CD4-positive, alpha-beta T cell treated with Interleukin-15 for 1 hour (primary cell): ENCODE measurements at regions not wholly inside any gene's neighbourhood (a gene's known extent, or its start where the extent isn't known, plus 50 kb on each side); places are given as distances from the start of the nearest gene placed in this dataset.
"Not testable (repeated sequence)": the region's sequence is repeated elsewhere in the genome, so short reads cannot be mapped to it uniquely, and the experiment has no call there.

Experiments used
- DNase-seq: peaks from one replicate; pipeline ENCODE4 v3.0.0-alpha.2; 2020

- no peak for DNase-seq
Measured at GRCh38 chr6:47180633-47181032, 129.1 kb downstream of the TNFRSF21 start.

DNA sequence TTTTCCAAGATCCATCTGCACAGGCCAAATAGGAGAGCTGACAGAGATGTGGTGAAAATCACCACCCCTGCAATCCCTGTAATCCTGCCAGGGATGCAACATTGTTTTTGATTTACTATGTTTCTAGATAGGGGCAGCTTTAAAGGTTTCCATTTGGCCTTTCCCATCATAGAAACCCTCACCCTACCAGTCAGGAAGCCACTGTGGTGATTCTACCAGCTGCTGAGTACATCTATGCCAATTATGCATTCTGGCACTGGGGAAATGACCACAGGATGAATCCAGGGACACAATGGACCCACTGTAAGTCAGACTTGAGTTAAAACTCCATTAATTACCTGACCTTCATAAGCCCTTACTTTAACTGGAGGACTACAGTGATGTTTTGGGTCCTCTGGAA, 130.4 kb downstream of the TNFRSF21 start:
- no peak for DNase-seq

- DNase-seq = no peak
Measured at GRCh38 chr6:47175656-47176055, 133.5 kb upstream of the ADGRF1 start.

DNA sequence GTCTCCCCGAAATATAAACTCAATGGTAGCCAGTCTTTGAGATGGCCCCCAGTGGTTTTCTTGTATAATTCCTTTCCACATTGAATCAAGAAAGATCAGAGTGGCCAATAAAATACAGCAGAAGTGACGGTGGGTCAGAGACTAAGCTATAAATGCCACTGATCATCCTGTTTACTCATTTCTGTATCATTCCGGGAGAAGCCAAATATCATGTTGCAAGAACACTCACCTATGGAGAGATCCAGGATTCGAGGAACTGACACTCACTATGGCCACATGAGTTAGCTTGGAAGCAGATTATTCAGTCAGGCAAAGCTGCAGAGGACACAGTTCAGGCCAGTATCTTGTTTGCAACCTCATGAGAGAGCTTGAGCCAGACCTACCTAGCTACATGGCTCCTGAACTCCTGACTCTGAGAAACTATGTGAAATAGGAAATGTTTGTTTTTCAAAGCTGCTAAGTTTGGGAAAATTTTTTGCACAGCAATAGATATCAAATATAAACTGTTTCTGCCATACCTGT, 132.4 kb upstream of the ADGRF1 start:
- no peak for DNase-seq

GRCh38 chr6:47174063-47174462, 131.9 kb upstream of the ADGRF1 start:
- DNase-seq = not testable (repeated sequence)

- DNase-seq = not testable (repeated sequence)
Measured at GRCh38 chr6:47173145-47173544, 131.0 kb upstream of the ADGRF1 start.

GRCh38 chr6:47170617-47170947, 128.4 kb upstream of the ADGRF1 start:
- DNase-seq = no peak

GRCh38 chr6:47169785-47170616, 127.9 kb upstream of the ADGRF1 start:
- no peak for DNase-seq

DNA sequence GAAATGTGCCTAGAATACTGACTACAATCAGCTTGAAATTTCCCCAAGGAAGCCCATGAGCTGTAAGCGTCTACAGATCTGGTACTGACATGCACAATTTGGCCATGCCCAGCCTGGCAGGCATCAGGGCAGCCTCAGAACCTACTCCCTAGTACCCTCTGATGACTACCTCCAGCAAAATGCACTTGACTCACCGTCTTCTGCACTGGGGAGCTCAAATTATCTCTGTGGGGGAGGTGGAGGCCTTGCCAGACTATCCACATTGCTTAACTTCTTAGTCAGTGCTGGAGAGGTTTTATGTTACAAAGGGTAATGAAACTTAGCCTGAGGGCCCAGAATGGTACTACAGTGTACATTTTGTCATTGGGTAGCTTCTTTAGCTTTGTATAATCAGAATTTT, 126.0 kb upstream of the ADGRF1 start:
- peak; percentile 20 for DNase-seq

DNA sequence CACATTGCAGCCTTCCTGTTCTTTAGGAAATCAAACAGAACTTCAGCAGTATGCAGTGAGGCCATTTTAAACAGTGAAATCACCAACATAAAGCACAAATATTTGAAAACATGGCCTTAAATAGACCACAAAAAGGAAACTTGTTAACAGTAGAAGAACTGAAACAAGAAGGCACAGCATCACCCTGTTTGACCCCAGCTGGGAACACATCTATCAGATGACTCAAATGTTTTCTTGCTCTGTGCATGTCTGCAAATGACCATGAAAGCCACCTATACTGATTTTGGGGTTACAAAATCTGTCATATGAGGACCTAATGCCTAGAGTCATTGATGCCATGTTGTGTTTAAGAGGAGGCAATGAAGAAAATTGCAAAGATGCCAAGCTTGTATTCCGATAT, 123.8 kb upstream of the ADGRF1 start:
- no peak for DNase-seq

GRCh38 chr6:47164877-47165276, 122.7 kb upstream of the ADGRF1 start:
- no peak for DNase-seq

DNA sequence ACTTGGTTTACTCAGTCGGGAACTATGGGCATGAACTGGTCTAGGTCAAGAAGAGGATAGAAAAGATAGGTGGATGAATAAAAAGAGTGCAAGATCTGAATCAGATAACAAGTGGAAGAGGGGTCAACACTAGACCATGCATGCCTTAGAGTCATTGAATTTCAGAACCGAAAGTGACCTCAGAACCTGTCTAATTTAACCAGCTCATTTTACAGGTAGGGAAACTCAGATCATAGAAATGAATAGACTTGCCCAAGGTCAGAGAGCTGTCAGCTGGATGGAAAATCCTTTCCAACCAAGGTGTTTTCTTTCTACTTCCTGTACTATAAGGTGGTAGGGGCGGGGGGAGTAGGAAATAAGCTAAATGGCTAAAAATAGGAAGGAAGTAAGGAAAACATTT, 121.4 kb upstream of the ADGRF1 start:
- DNase-seq = no peak

- DNase-seq = no peak
Measured at GRCh38 chr6:47162793-47163192, 120.7 kb upstream of the ADGRF1 start.

DNA sequence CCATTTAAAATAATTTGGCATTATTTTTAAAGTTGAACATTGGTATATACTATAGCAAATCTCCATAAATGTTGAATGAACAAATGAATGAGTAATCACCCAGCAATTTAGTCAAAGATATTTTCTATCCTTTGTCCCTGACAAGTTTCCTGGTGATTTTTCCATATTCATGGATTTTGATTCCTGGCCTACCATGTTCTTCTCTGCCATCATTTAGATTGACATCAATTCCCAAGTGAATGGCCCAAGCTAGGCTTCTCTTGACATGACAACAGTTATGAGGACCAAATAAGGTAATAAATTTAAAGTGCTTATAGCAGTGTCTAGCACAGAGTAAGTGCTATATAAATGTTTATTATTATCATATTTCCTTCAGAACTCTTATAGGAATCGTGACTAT, 120.1 kb upstream of the ADGRF1 start:
- no peak for DNase-seq

GRCh38 chr6:47161176-47161687, 119.1 kb upstream of the ADGRF1 start:
- DNase-seq = peak; percentile 22

DNA sequence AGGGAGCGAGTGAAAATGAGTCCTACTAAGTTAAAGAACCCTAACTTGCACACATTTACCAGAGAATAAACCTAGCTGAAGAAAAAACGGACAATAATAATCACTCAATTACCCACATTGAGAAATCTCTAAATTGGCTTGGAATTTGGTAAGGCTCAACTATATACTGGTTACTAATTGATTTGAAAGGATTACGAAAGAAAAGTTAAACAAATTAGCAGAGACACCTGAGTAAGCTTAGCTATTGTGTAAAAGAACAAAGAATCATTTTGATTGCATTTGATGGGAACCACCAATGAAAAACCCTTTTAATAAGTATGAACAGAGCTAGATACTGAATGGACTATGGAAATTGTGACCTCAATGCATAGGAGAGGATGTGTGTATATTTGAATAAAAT, 118.6 kb upstream of the ADGRF1 start:
- DNase-seq = no peak

- DNase-seq = no peak
Measured at GRCh38 chr6:47159763-47160162, 117.6 kb upstream of the ADGRF1 start.

GRCh38 chr6:47157653-47158219, 115.6 kb upstream of the ADGRF1 start:
- DNase-seq = no peak

- no peak for DNase-seq
Measured at GRCh38 chr6:47157063-47157462, 114.9 kb upstream of the ADGRF1 start.

DNA sequence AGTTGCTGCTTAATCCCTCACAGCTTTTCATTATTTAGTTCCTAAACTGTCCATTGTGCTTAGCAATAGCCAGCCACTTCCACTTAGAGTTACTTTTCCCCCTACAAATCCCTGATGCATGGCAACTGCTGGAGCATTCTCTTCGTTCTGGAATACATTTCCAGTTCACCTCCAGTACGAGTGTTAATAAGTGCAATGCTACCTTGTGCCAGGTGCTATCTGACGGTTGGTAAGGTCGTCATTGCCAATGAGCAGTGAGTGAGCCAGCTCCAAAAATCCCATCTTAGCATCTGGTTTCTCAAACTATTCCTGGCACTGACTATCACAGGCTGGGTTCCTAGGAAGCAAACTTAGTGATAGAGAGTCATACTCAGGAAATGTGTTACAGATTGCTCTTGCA, 114.1 kb upstream of the ADGRF1 start:
- DNase-seq = no peak

DNA sequence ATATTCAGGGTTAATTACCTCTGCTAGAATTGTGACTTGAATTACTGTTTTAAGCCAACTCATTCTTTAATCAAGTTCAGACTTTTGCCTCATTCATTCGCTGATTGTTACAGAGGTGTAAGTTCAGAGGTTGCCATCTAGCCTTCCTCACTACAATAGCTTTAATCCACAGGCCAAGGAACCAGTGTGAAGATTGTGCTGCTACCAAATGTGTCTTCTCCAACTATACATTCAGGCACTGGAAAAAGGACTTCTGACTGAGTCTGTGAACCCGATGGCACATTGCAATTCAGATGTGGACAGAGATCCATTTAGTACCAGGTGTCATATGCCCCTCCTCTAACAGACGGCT, 111.2 kb upstream of the ADGRF1 start:
- no peak for DNase-seq

DNA sequence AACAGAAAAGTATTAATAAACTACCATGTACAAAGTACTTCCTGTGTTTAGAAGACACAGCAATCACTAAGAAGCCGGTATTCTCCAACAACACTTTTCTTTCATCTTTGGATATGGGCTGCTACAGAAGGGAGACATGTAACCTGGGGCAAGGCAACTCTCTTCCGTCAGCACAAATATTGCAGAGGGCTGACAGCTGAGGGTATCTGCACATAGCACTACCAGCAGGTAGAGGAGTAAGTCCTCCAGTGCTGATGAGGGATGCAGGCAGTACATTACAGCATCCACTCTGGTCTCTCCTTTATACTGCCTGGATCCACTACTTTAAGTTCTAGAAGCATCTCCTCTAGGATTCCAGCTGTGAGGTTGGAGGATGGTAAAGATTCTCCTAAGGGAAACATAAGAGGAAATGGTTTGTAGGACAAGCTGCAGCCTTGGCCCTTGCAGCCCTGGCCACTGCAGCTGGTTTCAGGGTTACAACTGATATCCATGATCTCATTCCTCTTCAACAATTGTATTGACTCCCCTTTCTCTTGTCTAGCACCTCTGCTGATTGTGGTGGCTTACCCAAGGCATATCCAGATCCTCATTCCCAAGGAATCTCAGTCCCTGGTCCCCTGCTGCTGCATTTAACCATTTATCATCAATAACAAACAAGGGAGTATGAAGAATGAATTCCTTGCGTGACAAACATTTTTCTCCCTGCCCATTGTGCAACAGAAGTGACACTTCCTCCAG, 110.7 kb upstream of the ADGRF1 start:
- no peak for DNase-seq

GRCh38 chr6:47151232-47151898, 109.2 kb upstream of the ADGRF1 start:
- DNase-seq = no peak
